ENCODE measurements at regions not wholly inside any gene's neighbourhood (a gene's known extent, or its start where the extent isn't known, plus 50 kb on each side); places are given as distances from the start of the nearest gene placed in this dataset.

DNA sequence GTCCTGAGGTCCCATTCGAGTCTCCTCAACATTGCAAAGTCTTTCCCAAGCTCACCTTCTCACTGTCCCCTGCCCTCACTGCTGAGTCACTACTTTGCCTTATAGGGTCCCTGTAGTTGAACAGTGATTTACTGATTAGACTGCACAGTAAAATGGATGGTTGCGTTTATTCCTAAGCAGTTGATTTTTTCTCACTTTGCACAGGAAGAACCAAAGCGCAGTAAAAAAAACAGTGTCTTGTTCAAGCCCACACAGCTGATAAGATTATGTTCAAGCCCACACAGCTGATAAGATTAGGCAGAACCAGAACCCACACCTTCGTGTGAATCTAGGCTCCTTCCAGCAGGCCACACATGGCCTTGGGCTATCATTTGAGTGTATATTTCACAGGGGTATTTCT, 215.3 kb upstream of the COPS8 start:
- no peak for DNase-seq
- no peaks in the 10 kb centered on the region for H3K4me1 Mint-ChIP-seq (ENCODE audit: low read depth)
- no peaks in the 10 kb centered on the region for H3K36me3 Mint-ChIP-seq (ENCODE audit: insufficient read depth in 2 of 2)
- H3K27me3 Mint-ChIP-seq (ENCODE audit: low read depth): peaks cover 33% of the 10 kb centered on the region
- H3K9me3 Mint-ChIP-seq: no peaks in the 10 kb centered on the region
- no peak overlapping the region for H3K4me3 Mint-ChIP-seq
- no peak overlapping the region for H3K27ac Mint-ChIP-seq
- no peak for ATAC-seq (replicated peaks in 1 of 2)

DNA sequence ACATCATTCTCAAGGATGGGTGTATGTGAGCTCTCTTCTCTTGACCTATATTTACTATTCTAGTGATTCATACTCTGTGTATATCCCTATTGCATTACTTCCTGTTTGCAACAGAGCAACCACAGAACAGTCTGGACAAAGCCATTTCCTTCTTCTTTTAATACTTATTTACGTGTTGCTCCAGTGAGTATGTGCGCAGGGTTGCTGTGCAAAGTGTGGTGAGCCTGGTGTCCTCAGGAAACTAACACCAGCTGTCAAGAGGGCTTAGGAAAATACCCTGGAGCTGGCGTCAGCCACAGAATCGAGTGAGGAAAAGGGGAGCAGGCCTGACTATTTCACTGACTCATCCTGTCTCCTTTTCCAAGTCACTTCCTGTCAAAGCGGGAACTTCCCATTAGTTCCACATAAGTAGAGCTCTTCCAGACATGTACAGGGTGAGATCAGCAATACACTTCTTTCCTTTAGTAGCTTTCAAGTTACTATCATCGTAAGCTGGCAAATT, 214.1 kb upstream of the COPS8 start:
- ATAC-seq (replicated peaks in 1 of 2): no peak
- no peaks in the 10 kb centered on the region for H3K36me3 Mint-ChIP-seq (ENCODE audit: insufficient read depth in 2 of 2)
- no peaks in the 10 kb centered on the region for H3K4me1 Mint-ChIP-seq (ENCODE audit: low read depth)
- H3K4me3 Mint-ChIP-seq: no peak overlapping the region
- H3K9me3 Mint-ChIP-seq: no peaks in the 10 kb centered on the region
- DNase-seq: no peak
- H3K27ac Mint-ChIP-seq: no peak overlapping the region
- peaks cover 33% of the 10 kb centered on the region for H3K27me3 Mint-ChIP-seq (ENCODE audit: low read depth)

DNA sequence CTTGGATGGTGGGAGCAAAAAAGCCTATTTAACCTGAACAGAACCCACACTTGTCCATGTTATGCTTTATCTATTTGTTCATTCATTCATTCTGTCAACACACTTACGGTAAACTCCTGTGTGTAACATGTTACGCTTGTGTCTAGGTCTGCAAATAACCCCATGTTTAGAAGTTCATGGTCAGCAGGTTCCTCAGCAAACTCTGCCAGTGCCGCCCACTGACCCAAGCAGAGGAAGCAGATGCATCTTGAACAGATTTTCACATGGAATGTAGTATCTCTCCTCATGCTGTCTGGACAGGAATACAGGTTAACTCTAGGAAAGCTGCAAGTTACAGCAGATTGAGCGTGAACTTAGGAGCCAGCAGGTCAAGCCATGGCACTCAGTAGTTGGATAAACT, 213.7 kb upstream of the COPS8 start:
- H3K27ac Mint-ChIP-seq: no peak overlapping the region
- H3K4me3 Mint-ChIP-seq: no peak overlapping the region
- ATAC-seq (replicated peaks in 1 of 2) (no peak), DNase-seq (no peak)
- no peaks in the 10 kb centered on the region for H3K9me3 Mint-ChIP-seq
- no peaks in the 10 kb centered on the region for H3K4me1 Mint-ChIP-seq (ENCODE audit: low read depth)
- no peaks in the 10 kb centered on the region for H3K36me3 Mint-ChIP-seq (ENCODE audit: insufficient read depth in 2 of 2)
- peaks cover 33% of the 10 kb centered on the region for H3K27me3 Mint-ChIP-seq (ENCODE audit: low read depth)

DNA sequence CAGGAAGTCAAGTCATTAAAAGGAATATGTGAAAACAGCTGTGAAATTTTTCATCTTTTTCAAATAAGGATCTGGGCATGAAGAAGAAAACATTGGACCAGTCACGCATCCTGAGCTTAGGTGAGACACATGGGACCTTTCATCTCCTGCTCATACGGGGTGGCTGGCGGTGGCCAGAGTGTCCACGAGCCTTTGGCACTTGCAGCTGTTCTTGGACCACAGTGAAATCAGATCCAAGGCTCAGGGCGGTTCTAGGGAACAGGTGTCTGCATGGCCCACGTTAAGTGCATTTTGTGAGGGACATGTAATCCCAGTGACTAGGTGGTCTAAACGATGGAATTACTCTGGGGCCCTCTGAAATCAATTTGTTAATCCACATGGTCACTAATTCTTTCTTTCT, 212.7 kb upstream of the COPS8 start:
- Mint-ChIP-seq H3K27ac (no peak overlapping the region), H3K9me3 (no peaks in the 10 kb centered on the region), H3K36me3 (ENCODE audit: insufficient read depth in 2 of 2) (no peaks in the 10 kb centered on the region), H3K4me1 (ENCODE audit: low read depth) (no peaks in the 10 kb centered on the region), H3K27me3 (ENCODE audit: low read depth) (peaks cover 33% of the 10 kb centered on the region), H3K4me3 (no peak overlapping the region)
- no peak for DNase-seq
- ATAC-seq (replicated peaks in 1 of 2): no peak

DNA sequence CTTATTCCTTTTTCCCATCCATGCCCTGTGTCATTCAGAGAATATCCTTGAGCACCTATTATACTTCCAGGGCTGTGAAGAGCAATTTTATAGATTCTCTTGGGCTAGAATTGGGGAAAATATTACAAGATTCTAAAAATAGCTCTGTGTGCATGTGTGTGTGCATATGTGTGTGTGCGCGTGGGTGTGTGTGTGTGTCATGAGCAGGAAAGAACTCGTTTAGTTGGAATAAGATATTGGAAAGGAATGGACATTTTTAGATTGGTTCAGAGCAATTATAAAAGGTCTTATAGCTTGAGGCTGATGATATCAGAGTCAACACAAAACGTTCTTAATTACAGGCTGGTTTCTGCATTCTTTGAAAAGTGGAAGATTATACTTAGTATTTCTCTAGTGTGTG, 212.1 kb upstream of the COPS8 start:
- no peak for DNase-seq
- H3K4me1 Mint-ChIP-seq (ENCODE audit: low read depth): no peaks in the 10 kb centered on the region
- no peaks in the 10 kb centered on the region for H3K9me3 Mint-ChIP-seq
- no peak overlapping the region for H3K27ac Mint-ChIP-seq
- peaks cover 31% of the 10 kb centered on the region for H3K27me3 Mint-ChIP-seq (ENCODE audit: low read depth)
- ATAC-seq (replicated peaks in 1 of 2): no peak
- no peaks in the 10 kb centered on the region for H3K36me3 Mint-ChIP-seq (ENCODE audit: insufficient read depth in 2 of 2)
- no peak overlapping the region for H3K4me3 Mint-ChIP-seq

DNA sequence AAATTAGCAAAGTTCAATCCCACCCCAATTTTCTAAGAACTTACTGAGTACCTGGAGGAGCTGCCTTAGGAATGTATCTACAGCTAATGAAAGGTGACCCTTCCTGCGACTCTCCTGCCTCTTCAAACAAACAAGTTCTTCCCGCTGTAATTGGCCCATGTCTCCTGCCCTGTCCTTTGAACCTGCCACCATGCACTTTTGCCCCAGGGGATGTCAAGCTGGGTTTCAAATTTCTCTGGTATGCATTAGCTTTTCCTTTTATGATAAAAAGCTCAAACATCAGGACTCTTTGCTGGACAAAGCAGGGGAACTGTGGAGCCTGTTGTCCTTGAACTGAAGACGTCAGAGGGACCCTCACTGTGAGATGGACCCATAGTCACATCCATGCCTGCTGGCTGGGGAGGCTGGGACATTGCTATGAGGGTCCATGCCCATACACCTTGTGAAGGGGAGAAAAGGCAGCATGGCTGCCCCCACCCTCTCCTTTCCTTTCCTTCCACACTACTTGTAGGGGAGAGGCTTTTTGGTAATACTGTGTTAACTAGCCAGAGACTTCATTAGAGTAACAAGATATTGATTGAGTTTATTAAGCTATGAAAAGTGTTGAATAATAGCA, 210.7 kb upstream of the COPS8 start:
- Mint-ChIP-seq H3K9me3 (no peaks in the 10 kb centered on the region), H3K36me3 (ENCODE audit: insufficient read depth in 2 of 2) (no peaks in the 10 kb centered on the region), H3K4me3 (no peak overlapping the region), H3K27me3 (ENCODE audit: low read depth) (peaks cover 22% of the 10 kb centered on the region), H3K4me1 (ENCODE audit: low read depth) (no peaks in the 10 kb centered on the region), H3K27ac (no peak overlapping the region)
- ATAC-seq (replicated peaks in 1 of 2): no peak
- DNase-seq: no peak

DNA sequence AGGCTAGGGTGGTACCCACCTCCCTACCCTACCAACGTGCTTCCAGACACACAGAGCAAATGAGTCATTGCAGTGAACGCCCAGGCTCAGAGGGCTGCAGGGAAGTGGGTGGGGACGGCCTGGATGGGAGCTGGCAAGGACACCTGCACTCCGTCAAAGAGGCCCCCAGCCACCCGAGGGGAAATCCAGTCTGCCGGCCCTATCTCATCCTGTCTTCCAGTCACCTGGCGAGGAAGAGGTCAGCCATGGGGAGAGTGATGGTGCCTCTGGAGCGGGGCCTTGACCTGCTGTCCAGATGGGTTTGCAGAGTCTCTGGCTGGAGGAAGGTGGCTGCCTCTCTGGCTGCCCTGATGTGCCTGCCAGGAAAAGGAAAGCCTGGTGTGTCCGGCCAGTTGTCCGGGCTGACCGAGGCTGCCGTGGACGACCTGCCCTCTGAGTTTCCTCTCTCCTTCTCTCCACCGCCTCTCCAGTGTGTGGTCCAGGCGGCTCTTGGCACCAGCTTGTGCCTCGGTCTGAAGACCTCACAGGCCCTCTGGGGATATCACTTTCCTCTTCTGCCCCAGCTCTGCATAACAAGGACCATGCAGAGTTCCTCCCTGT, 209.7 kb upstream of the COPS8 start:
- Mint-ChIP-seq H3K27me3 (ENCODE audit: low read depth) (peaks cover 21% of the 10 kb centered on the region), H3K4me3 (no peak overlapping the region), H3K4me1 (ENCODE audit: low read depth) (no peaks in the 10 kb centered on the region), H3K27ac (no peak overlapping the region), H3K9me3 (no peaks in the 10 kb centered on the region), H3K36me3 (ENCODE audit: insufficient read depth in 2 of 2) (no peaks in the 10 kb centered on the region)
- ATAC-seq (replicated peaks in 1 of 2) (no peak), DNase-seq (no peak)

DNA sequence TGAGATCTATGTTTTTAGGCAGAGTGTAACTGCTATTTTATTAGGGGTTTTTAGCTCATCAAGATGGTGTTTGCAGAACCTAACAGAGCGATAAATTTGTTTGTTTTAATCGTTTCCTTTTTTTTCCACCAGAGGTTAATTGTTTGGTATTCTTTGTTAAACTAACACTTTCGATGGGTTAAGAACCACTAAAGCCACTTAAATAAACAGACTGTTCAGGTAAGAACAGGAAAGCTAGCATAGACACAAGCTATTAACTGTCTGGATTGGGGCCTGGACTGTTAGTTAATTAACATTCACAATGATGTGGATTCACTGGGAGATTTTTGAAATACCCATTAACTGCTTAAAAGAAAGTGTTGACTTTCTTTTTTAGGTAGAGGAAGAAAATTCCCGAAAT, 209.0 kb upstream of the COPS8 start:
- ATAC-seq (replicated peaks in 1 of 2) (no peak), DNase-seq (no peak)
- no peaks in the 10 kb centered on the region for H3K36me3 Mint-ChIP-seq (ENCODE audit: insufficient read depth in 2 of 2)
- no peaks in the 10 kb centered on the region for H3K4me1 Mint-ChIP-seq (ENCODE audit: low read depth)
- H3K9me3 Mint-ChIP-seq: no peaks in the 10 kb centered on the region
- H3K27me3 Mint-ChIP-seq (ENCODE audit: low read depth): peaks cover 16% of the 10 kb centered on the region
- no peak overlapping the region for H3K27ac Mint-ChIP-seq
- H3K4me3 Mint-ChIP-seq: no peak overlapping the region

DNA sequence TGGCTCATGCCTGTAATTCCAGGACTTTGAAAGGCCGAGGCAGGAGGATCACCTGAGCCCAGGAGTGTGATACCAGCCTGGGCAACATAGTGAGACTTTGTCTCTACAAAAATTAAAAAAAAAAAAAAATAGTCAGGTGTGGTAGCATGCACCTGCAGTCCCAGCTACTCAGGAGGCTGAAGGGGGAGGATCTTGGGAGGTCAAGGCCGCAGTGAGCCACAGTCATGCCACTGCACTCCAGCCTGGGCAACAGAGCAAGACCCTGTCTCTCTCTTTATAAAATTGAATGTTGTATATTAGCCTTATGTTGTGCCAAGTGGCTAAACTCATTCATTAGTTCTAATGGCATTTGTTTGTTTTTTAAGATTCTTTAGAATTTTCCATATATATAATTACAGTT, 207.7 kb upstream of the COPS8 start:
- Mint-ChIP-seq H3K27me3 (ENCODE audit: low read depth) (peaks cover 8% of the 10 kb centered on the region), H3K36me3 (ENCODE audit: insufficient read depth in 2 of 2) (no peaks in the 10 kb centered on the region), H3K4me1 (ENCODE audit: low read depth) (no peaks in the 10 kb centered on the region), H3K4me3 (no peak overlapping the region), H3K9me3 (no peaks in the 10 kb centered on the region), H3K27ac (no peak overlapping the region)
- DNase-seq (no peak), ATAC-seq (replicated peaks in 1 of 2) (no peak)

DNA sequence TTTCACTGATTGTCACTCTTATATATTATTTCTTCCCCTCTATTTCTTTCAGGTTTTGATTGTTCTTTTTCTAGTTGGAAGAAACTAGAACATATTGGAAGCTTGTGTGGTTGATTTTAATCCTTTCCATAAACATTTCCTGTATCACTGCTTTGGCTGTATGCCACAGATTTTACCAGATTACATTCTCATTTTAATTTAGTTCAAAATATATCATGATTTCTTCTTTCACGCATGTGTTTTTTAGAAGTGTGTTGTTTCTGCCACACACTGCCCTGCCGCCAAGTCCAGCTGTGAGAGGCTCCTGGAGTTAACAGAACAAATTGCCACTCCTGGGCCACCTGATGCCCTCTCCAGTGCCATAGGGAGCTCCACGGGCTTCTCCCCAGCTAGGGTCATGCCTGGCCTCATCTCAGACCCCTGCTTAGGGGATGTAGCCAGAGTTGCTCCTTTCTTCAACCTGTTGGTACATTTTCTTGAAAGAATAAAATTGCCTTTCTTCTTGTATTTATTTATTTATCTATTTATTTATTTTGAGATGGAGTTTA, 206.2 kb upstream of the COPS8 start:
- H3K9me3 Mint-ChIP-seq: no peaks in the 10 kb centered on the region
- no peaks in the 10 kb centered on the region for H3K27me3 Mint-ChIP-seq (ENCODE audit: low read depth)
- DNase-seq (no peak), ATAC-seq (replicated peaks in 1 of 2) (no peak)
- H3K27ac Mint-ChIP-seq: no peak overlapping the region
- no peak overlapping the region for H3K4me3 Mint-ChIP-seq
- no peaks in the 10 kb centered on the region for H3K4me1 Mint-ChIP-seq (ENCODE audit: low read depth)
- H3K36me3 Mint-ChIP-seq (ENCODE audit: insufficient read depth in 2 of 2): no peaks in the 10 kb centered on the region

DNA sequence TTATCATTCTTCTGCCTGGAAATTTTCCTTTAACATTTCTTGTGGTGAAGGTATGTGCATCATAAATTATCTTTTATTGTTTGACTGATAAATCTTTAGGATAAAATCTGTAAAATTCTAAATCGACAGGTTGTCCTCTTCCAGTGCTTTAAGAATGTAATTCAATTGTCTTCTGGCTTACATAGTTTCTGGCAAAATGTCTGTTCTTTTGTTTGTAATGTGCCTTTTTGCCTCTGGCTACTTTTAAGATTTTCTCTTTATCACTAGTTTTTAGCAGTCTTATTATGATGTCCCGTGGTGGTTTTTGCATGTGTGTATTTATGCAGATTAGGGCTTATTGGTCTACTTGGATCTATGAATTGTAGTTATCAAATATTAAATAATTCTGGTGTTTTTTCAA, 203.6 kb upstream of the COPS8 start:
- Mint-ChIP-seq H3K27me3 (ENCODE audit: low read depth) (no peaks in the 10 kb centered on the region), H3K4me3 (no peak overlapping the region), H3K4me1 (ENCODE audit: low read depth) (no peaks in the 10 kb centered on the region), H3K9me3 (no peaks in the 10 kb centered on the region), H3K36me3 (ENCODE audit: insufficient read depth in 2 of 2) (no peaks in the 10 kb centered on the region), H3K27ac (no peak overlapping the region)
- no peak for DNase-seq
- no peak for ATAC-seq (replicated peaks in 1 of 2)

DNA sequence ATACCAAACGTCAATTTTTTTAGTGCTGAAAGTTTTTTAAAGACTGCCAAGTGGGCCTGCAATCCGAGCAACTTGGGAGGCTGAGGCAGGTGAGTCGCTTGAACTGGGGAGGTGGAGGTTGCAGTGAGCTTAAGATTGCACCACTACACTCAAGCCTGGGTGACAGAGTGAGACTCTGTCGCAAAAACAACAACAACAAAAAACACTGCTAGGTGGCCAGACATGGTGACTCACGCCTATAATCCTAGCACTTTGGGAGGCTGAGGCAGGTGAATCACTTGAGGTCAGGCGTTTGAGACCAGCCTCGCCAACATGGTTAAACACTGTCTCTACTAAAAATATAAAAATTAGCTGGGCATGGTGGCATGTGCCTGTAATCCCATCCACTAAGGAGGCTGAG, 202.8 kb upstream of the COPS8 start:
- DNase-seq (no peak), ATAC-seq (replicated peaks in 1 of 2) (no peak)
- H3K9me3 Mint-ChIP-seq: no peaks in the 10 kb centered on the region
- H3K4me3 Mint-ChIP-seq: no peak overlapping the region
- H3K27ac Mint-ChIP-seq: no peak overlapping the region
- no peaks in the 10 kb centered on the region for H3K27me3 Mint-ChIP-seq (ENCODE audit: low read depth)
- H3K36me3 Mint-ChIP-seq (ENCODE audit: insufficient read depth in 2 of 2): no peaks in the 10 kb centered on the region
- H3K4me1 Mint-ChIP-seq (ENCODE audit: low read depth): no peaks in the 10 kb centered on the region

DNA sequence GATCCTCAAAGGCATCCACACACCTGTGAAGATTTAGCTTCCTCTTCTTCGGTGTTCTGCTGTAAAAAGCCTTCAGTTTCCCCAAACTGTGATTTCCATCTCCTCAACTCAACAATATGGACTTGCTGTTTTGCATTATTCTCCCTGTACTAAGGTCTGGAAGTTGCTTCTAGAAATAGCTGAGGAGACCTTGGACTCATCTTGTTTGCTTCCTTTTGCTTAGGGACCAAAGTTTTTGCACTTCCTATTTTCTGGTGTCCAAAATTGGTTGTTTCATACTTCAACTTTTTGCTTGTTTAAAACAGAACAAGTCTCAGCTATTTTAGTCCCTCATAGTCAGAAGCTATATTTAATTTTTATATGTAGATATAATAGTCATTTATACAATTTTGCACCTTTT, 201.9 kb upstream of the COPS8 start:
- H3K4me1 Mint-ChIP-seq (ENCODE audit: low read depth): no peaks in the 10 kb centered on the region
- no peak for ATAC-seq (replicated peaks in 1 of 2)
- no peak overlapping the region for H3K4me3 Mint-ChIP-seq
- H3K27me3 Mint-ChIP-seq (ENCODE audit: low read depth): no peaks in the 10 kb centered on the region
- H3K27ac Mint-ChIP-seq: no peak overlapping the region
- no peak for DNase-seq
- no peaks in the 10 kb centered on the region for H3K9me3 Mint-ChIP-seq
- no peaks in the 10 kb centered on the region for H3K36me3 Mint-ChIP-seq (ENCODE audit: insufficient read depth in 2 of 2)

DNA sequence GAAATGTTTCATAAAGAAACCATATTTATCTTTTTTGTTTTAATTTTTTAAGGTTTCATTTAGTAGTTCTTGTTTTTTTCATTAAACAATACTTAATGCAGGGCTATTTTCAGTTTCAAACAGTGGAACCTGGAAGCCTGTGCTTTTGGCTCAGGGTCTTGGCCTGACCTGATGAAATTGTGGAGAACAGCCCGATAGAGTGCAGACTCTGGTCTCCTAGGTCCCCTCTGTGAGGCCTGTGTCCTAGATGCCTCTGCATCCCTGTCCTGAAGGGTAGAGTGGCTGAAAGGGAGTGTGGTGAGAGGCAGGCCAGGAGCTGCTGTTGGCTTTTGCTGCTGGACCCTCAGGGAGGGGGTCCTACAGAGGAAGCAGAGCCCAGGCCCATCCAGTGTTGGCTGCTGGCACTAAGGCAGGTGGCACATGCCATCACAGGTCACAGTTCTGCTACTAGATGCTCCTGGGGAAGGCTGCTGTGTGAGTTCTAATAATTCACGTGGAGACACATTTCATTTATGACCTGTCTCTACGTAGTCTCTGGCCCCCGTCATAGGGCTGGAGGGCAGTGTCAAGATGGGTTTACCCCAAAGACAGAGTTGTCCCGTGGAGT, 201.0 kb upstream of the COPS8 start:
- Mint-ChIP-seq H3K36me3 (ENCODE audit: insufficient read depth in 2 of 2) (no peaks in the 10 kb centered on the region), H3K9me3 (no peaks in the 10 kb centered on the region), H3K4me1 (ENCODE audit: low read depth) (no peaks in the 10 kb centered on the region), H3K27ac (no peak overlapping the region), H3K4me3 (no peak overlapping the region), H3K27me3 (ENCODE audit: low read depth) (no peaks in the 10 kb centered on the region)
- DNase-seq (no peak), ATAC-seq (replicated peaks in 1 of 2) (no peak)

Measured in activated T-cell treated with anti-CD3 and anti-CD28 coated beads, Interleukin-2, amount 50 U/mL, for 72 hours (primary cell).